Loucy (cell line): ENCODE measurements at regions not wholly inside any gene's neighbourhood (a gene's known extent, or its start where the extent isn't known, plus 50 kb on each side); places are given as distances from the start of the nearest gene placed in this dataset.

Source experiments
- H2AFZ ChIP-seq: fragments of 200-600 bp; sonication (generic); 2 replicates; pipeline ENCODE4 v1.6.0; 2016; ENCODE audit warnings: antibody characterized with exemption, mild to moderate bottlenecking, low read length, moderate library complexity
- H3F3A ChIP-seq: fragments of 200-600 bp; 2 replicates; pipeline ENCODE4 v1.6.0; 2016; ENCODE audit warnings: antibody characterized with exemption, low read depth, mild to moderate bottlenecking
- H3K27me3 ChIP-seq: fragments of 200-600 bp; sonication (generic); 2 replicates; pipeline ENCODE4 v1.6.1; 2014; ENCODE audit warnings: low read length, mild to moderate bottlenecking; ENCODE audit not compliant: insufficient read depth, poor library complexity, severe bottlenecking
- H3K36me3 ChIP-seq: fragments of 200-600 bp; sonication (generic); 2 replicates; pipeline ENCODE4 v1.6.1; 2016; ENCODE audit warnings: low read length; ENCODE audit not compliant: insufficient read depth
- H3K4me1 ChIP-seq: fragments of 200-600 bp; sonication (generic); 2 replicates; pipeline ENCODE4 v1.5.1; 2014; ENCODE audit warnings: low read length, mild to moderate bottlenecking; ENCODE audit not compliant: insufficient read depth, poor library complexity, severe bottlenecking
- H3K4me2 ChIP-seq: fragments of 200-600 bp; sonication (generic); 2 replicates; pipeline ENCODE4 v1.6.0; 2014; ENCODE audit warnings: antibody characterized with exemption, low read length, low read depth, mild to moderate bottlenecking; ENCODE audit not compliant: poor library complexity, severe bottlenecking
- H3K4me3 ChIP-seq: fragments of 200-600 bp; sonication (generic); 2 replicates; pipeline ENCODE4 v1.5.1; 2014; ENCODE audit warnings: low read length, mild to moderate bottlenecking, mixed read lengths; ENCODE audit not compliant: poor library complexity, severe bottlenecking
- H3K79me2 ChIP-seq: fragments of 200-600 bp; sonication (generic); 2 replicates; pipeline ENCODE4 v1.6.1; 2014; ENCODE audit warnings: low read length; ENCODE audit not compliant: insufficient read depth
- H3K9ac ChIP-seq: fragments of 200-600 bp; sonication (generic); 2 replicates; pipeline ENCODE4 v1.6.0; 2014; ENCODE audit warnings: mild to moderate bottlenecking, low read depth, low read length, moderate library complexity; ENCODE audit not compliant: poor library complexity, severe bottlenecking
- H3K9me2 ChIP-seq: fragments of 200-600 bp; sonication (generic); replicated peaks from 2 replicates; pipeline ENCODE4 v1.6.1; 2016; ENCODE audit warnings: low read depth, low read length, mixed read lengths
- H3K9me3 ChIP-seq: fragments of 200-600 bp; sonication (generic); 2 replicates; pipeline ENCODE4 v1.6.1; 2014; ENCODE audit warnings: mild to moderate bottlenecking, antibody characterized with exemption, low read length, low read depth; ENCODE audit not compliant: insufficient read depth
- H4K20me1 ChIP-seq: fragments of 200-600 bp; sonication (generic); 2 replicates; pipeline ENCODE4 v1.6.0; 2014; ENCODE audit warnings: antibody characterized with exemption, low read length, mild to moderate bottlenecking; ENCODE audit not compliant: insufficient read depth, poor library complexity, severe bottlenecking
- CTCF ChIP-seq: fragments of 200-600 bp; sonication (generic); conservative IDR thresholded peaks from 2 replicates; pipeline ENCODE4 v1.5.1; 2014; ENCODE audit warnings: mild to moderate bottlenecking, antibody characterized with exemption, low read length
- EZH2phosphoT487 ChIP-seq: fragments of 200-600 bp; IDR thresholded peaks from 2 replicates; pipeline ENCODE4 v1.6.1; 2018; ENCODE audit warnings: antibody characterized with exemption, mild to moderate bottlenecking, moderate library complexity, borderline replicate concordance

- Histone ChIP-seq H3K9me3 (no peaks in the 10 kb centered on the region), H2AFZ (no peak overlapping the region), H4K20me1 (no peaks in the 10 kb centered on the region), H3K9ac (no peak overlapping the region), H3K4me2 (no peak overlapping the region), H3K79me2 (no peaks in the 10 kb centered on the region), H3K36me3 (no peaks in the 10 kb centered on the region), H3F3A (no peaks in the 10 kb centered on the region), H3K4me3 (no peak overlapping the region), H3K27me3 (no peaks in the 10 kb centered on the region), H3K4me1 (peaks cover 5% of the 10 kb centered on the region), H3K9me2 (no peaks in the 10 kb centered on the region)
- TF ChIP-seq EZH2phosphoT487 (no peak), CTCF (no peak)
Observed at GRCh38 chr16:86748652-86749051, 170.3 kb downstream of the FOXL1 start.

- peaks cover 5% of the 10 kb centered on the region for H3K4me1 ChIP-seq
- no peak overlapping the region for H3K4me3 ChIP-seq
- H3K79me2 ChIP-seq = no peaks in the 10 kb centered on the region
- no peaks in the 10 kb centered on the region for H3K9me3 ChIP-seq
- no peaks in the 10 kb centered on the region for H3F3A ChIP-seq
- no peaks in the 10 kb centered on the region for H3K27me3 ChIP-seq
- no peaks in the 10 kb centered on the region for H3K36me3 ChIP-seq
- H3K9ac ChIP-seq = no peak overlapping the region
- H4K20me1 ChIP-seq = no peaks in the 10 kb centered on the region
- no peak overlapping the region for H3K4me2 ChIP-seq
- H3K9me2 ChIP-seq = no peaks in the 10 kb centered on the region
- TF ChIP-seq CTCF (no peak), EZH2phosphoT487 (no peak)
- H2AFZ ChIP-seq = no peak overlapping the region
Observed at GRCh38 chr16:86751076-86752030, 173.0 kb downstream of the FOXL1 start.

- H3K36me3 ChIP-seq = no peaks in the 10 kb centered on the region
- TF ChIP-seq CTCF (no peak), EZH2phosphoT487 (no peak)
- no peak overlapping the region for H3K9ac ChIP-seq
- no peaks in the 10 kb centered on the region for H4K20me1 ChIP-seq
- no peaks in the 10 kb centered on the region for H3K9me2 ChIP-seq
- H3F3A ChIP-seq = no peaks in the 10 kb centered on the region
- no peaks in the 10 kb centered on the region for H3K9me3 ChIP-seq
- no peaks in the 10 kb centered on the region for H3K27me3 ChIP-seq
- no peak overlapping the region for H3K4me2 ChIP-seq
- H3K79me2 ChIP-seq = no peaks in the 10 kb centered on the region
- H3K4me1 ChIP-seq = peaks cover 17% of the 10 kb centered on the region
- no peak overlapping the region for H2AFZ ChIP-seq
- H3K4me3 ChIP-seq = no peak overlapping the region
Observed at GRCh38 chr16:86752582-86753175, 174.3 kb downstream of the FOXL1 start.
